Fibroblast of lung (primary cell): ENCODE measurements at regions not wholly inside any gene's neighbourhood (a gene's known extent, or its start where the extent isn't known, plus 50 kb on each side); places are given as distances from the start of the nearest gene placed in this dataset.

Experiments
- DNase-seq, 2 donors: peaks; one replicate each; pipeline versions ENCODE4 v3.0.0 to v3.0.0-alpha.2; 2010; ENCODE audit warnings: low read depth in 2 of 2
- H2AFZ ChIP-seq: 2 replicates; pipeline ENCODE4 v1.5.1; 2012; ENCODE audit warnings: low read length, control low read depth, inconsistent platforms
- H3K27ac ChIP-seq: 2 replicates; pipeline ENCODE4 v1.5.1; 2011; ENCODE audit warnings: low read length, control low read depth; ENCODE audit not compliant: insufficient read depth
- H3K27me3 ChIP-seq: 2 replicates; pipeline ENCODE4 v1.5.1; 2011; ENCODE audit warnings: mild to moderate bottlenecking, low read length; ENCODE audit not compliant: control insufficient read depth, insufficient read depth
- H3K36me3 ChIP-seq: 2 replicates; pipeline ENCODE4 v1.5.1; 2011; ENCODE audit warnings: low read length; ENCODE audit not compliant: control insufficient read depth, insufficient read depth
- H3K4me1 ChIP-seq: 2 replicates; pipeline ENCODE4 v1.5.1; 2011; ENCODE audit warnings: low read length; ENCODE audit not compliant: control insufficient read depth, insufficient read depth; ENCODE audit errors: extremely low read depth
- H3K4me2 ChIP-seq: 2 replicates; pipeline ENCODE4 v1.5.1; 2011; ENCODE audit warnings: low read length, control low read depth; ENCODE audit not compliant: insufficient read depth; ENCODE audit errors: extremely low read depth
- H3K4me3 ChIP-seq, 4 experiments: fragments of 200-600 bp in 1 of 4; sonication (generic) in 1 of 4; replicated peaks in 1 of 4; 2 replicates each; pipeline ENCODE4 v1.5.1; 2011 to 2016; ENCODE audit warnings: low read length in 4 of 4, low read depth in 3 of 4, mild to moderate bottlenecking in 3 of 4, control low read depth in 2 of 4, inconsistent platforms in 1 of 4, mixed read lengths in 1 of 4; ENCODE audit not compliant: insufficient read depth in 1 of 4; ENCODE audit errors: control extremely low read depth in 1 of 4
- H3K79me2 ChIP-seq: 2 replicates; pipeline ENCODE4 v1.5.1; 2012; ENCODE audit warnings: mild to moderate bottlenecking, low read length, inconsistent platforms; ENCODE audit not compliant: control insufficient read depth, insufficient read depth
- H3K9ac ChIP-seq: 2 replicates; pipeline ENCODE4 v1.5.1; 2011; ENCODE audit warnings: mild to moderate bottlenecking, low read length, control low read depth; ENCODE audit not compliant: insufficient read depth
- H3K9me3 ChIP-seq: 2 replicates; pipeline ENCODE4 v1.5.1; 2012; ENCODE audit warnings: low read depth, low read length; ENCODE audit not compliant: control insufficient read depth, insufficient read depth
- H4K20me1 ChIP-seq: 2 replicates; pipeline ENCODE4 v1.5.1; 2011; ENCODE audit warnings: low read length; ENCODE audit not compliant: control insufficient read depth, insufficient read depth; ENCODE audit errors: extremely low read depth
- CTCF ChIP-seq, 2 donors: IDR thresholded peaks in 1 of 2; conservative IDR thresholded peaks in 1 of 2; 1 replicate in 1 of 2; 2 replicates in 1 of 2; pipeline ENCODE4 v1.5.1; 2011 to 2012; ENCODE audit warnings: low read length in 2 of 2, control low read depth in 1 of 2, inconsistent platforms in 1 of 2, low read depth in 1 of 2, mild to moderate bottlenecking in 1 of 2
- EZH2 ChIP-seq: IDR thresholded peaks from 2 replicates; pipeline ENCODE4 v1.5.1; 2012; ENCODE audit warnings: low read length, control low read depth, mild to moderate bottlenecking; ENCODE audit errors: missing control alignments

GRCh38 chr12:77710209-77710608 lies 120.5 kb upstream of the NAV3 start:
- H3K4me1 ChIP-seq = no peaks in the 10 kb centered on the region
- no peak overlapping the region for H3K4me3 ChIP-seq
- no peak for DNase-seq
- no peak for TF ChIP-seq EZH2
- no peak for TF ChIP-seq CTCF (conservative IDR thresholded peaks at IDR 0.05 in 1 of 2, IDR thresholded peaks at IDR 0.05 in 1 of 2; ENCODE audit: low read depth in 1 of 2, low read length in 2 of 2)
- H3K27ac ChIP-seq = no peak overlapping the region
- H3K79me2 ChIP-seq = no peaks in the 10 kb centered on the region
- no peak overlapping the region for H3K9ac ChIP-seq
- no peaks in the 10 kb centered on the region for H4K20me1 ChIP-seq
- no peak overlapping the region for H3K4me2 ChIP-seq
- no peak overlapping the region for H2AFZ ChIP-seq
- no peaks in the 10 kb centered on the region for H3K9me3 ChIP-seq
- H3K36me3 ChIP-seq = no peaks in the 10 kb centered on the region
- no peaks in the 10 kb centered on the region for H3K27me3 ChIP-seq

GRCh38 chr12:77697126-77697525 lies 133.6 kb upstream of the NAV3 start:
- DNase-seq = no peak
- no peak for TF ChIP-seq EZH2
- TF ChIP-seq CTCF (conservative IDR thresholded peaks at IDR 0.05 in 1 of 2, IDR thresholded peaks at IDR 0.05 in 1 of 2; ENCODE audit: low read depth in 1 of 2, low read length in 2 of 2) = no peak
- no peaks in the 10 kb centered on the region for H4K20me1 ChIP-seq
- H3K36me3 ChIP-seq = no peaks in the 10 kb centered on the region
- H3K27me3 ChIP-seq = no peaks in the 10 kb centered on the region
- no peaks in the 10 kb centered on the region for H3K79me2 ChIP-seq
- no peak overlapping the region for H3K4me3 ChIP-seq
- no peak overlapping the region for H2AFZ ChIP-seq
- no peaks in the 10 kb centered on the region for H3K9me3 ChIP-seq
- H3K9ac ChIP-seq = no peak overlapping the region
- H3K4me2 ChIP-seq = no peak overlapping the region
- H3K27ac ChIP-seq = no peak overlapping the region
- H3K4me1 ChIP-seq = no peaks in the 10 kb centered on the region

GRCh38 chr12:77696183-77696582 lies 134.5 kb upstream of the NAV3 start:
- TF ChIP-seq CTCF (conservative IDR thresholded peaks at IDR 0.05 in 1 of 2, IDR thresholded peaks at IDR 0.05 in 1 of 2; ENCODE audit: low read depth in 1 of 2, low read length in 2 of 2) = no peak

More at GRCh38 chr12:77696183-77696582, 134.5 kb upstream of the NAV3 start:
- Histone ChIP-seq H3K36me3 (no peaks in the 10 kb centered on the region), H4K20me1 (no peaks in the 10 kb centered on the region), H2AFZ (no peak overlapping the region), H3K27ac (no peak overlapping the region), H3K9ac (no peak overlapping the region), H3K4me1 (no peaks in the 10 kb centered on the region), H3K27me3 (no peaks in the 10 kb centered on the region), H3K9me3 (no peaks in the 10 kb centered on the region), H3K4me2 (no peak overlapping the region), H3K4me3 (no peak overlapping the region), H3K79me2 (no peaks in the 10 kb centered on the region)
- peak in 1 of 2 donors; percentile 50 for DNase-seq
